ENCODE measurements at regions not wholly inside any gene's neighbourhood (a gene's known extent, or its start where the extent isn't known, plus 50 kb on each side); places are given as distances from the start of the nearest gene placed in this dataset.

GRCh38 chr4:157674699-157675098 is 454.2 kb downstream of the GRIA2 start:
- no peaks in the 10 kb centered on the region for H3K4me1 Mint-ChIP-seq (ENCODE audit: low read depth, unreplicated experiment)
- H3K36me3 Mint-ChIP-seq (ENCODE audit: insufficient read depth, unreplicated experiment): no peaks in the 10 kb centered on the region
- intact Hi-C loops (cut with micrococcal nuclease; ENCODE audit: unreplicated experiment): no loop called here
- ChIA-PET CTCF (no interaction called here), POLR2A (no interaction called here)
- no peak overlapping the region for H3K27ac Mint-ChIP-seq (ENCODE audit: unreplicated experiment)
- Histone ChIP-seq H3K9me3 (no peaks in the 10 kb centered on the region), H3K36me3 (ENCODE audit: control insufficient read depth, insufficient read depth, low read length) (no peaks in the 10 kb centered on the region), H3K27me3 (replicated peaks; ENCODE audit: control insufficient read depth, insufficient read depth, low read length) (no peaks in the 10 kb centered on the region), H3K4me1 (no peaks in the 10 kb centered on the region), H3K4me3 (ENCODE audit: low read depth, low read length) (no peak overlapping the region)
- no peaks in the 10 kb centered on the region for H3K27me3 Mint-ChIP-seq (ENCODE audit: insufficient read depth, unreplicated experiment)
- BruUV-seq (replicated peaks): no TSS peak
- no peak for DNase-seq
- H3K4me3 Mint-ChIP-seq (ENCODE audit: unreplicated experiment): no peak overlapping the region
- no peaks in the 10 kb centered on the region for H3K9me3 Mint-ChIP-seq (ENCODE audit: unreplicated experiment)
- no peak for TF ChIP-seq CTCF (IDR thresholded peaks at IDR 0.05; ENCODE audit: insufficient read depth in 1 of 2, low read depth in 1 of 2, low read length in 1 of 2, severe bottlenecking in 1 of 2, unreplicated experiment in 1 of 2)

DNA sequence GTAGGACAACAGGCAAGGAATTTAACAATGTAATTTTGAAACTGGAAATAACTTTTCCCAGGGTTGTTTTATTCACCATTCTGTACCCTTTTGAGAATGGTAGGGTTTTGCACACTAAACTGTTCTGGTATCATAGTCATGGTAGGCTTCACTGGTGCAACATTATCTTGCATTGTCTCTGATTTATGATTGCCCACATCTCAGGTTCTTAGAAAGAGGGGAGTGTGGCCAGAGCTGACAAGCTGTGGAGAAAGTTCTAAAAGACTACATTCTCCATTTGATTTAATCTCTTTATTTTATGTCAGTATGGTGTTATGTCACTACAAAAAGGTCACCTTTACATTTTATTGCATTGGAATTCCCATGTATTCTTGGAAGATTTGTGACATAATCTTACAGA is 447.3 kb downstream of the GRIA2 start:
- Mint-ChIP-seq H3K4me3 (ENCODE audit: unreplicated experiment) (no peak overlapping the region), H3K27ac (ENCODE audit: unreplicated experiment) (no peak overlapping the region), H3K9me3 (ENCODE audit: unreplicated experiment) (no peaks in the 10 kb centered on the region), H3K4me1 (ENCODE audit: low read depth, unreplicated experiment) (no peaks in the 10 kb centered on the region), H3K36me3 (ENCODE audit: insufficient read depth, unreplicated experiment) (no peaks in the 10 kb centered on the region), H3K27me3 (ENCODE audit: insufficient read depth, unreplicated experiment) (no peaks in the 10 kb centered on the region)
- Histone ChIP-seq H3K4me3 (ENCODE audit: low read depth, low read length) (no peak overlapping the region), H3K9me3 (no peaks in the 10 kb centered on the region), H3K27me3 (replicated peaks; ENCODE audit: control insufficient read depth, insufficient read depth, low read length) (no peaks in the 10 kb centered on the region), H3K4me1 (no peaks in the 10 kb centered on the region), H3K36me3 (ENCODE audit: control insufficient read depth, insufficient read depth, low read length) (no peaks in the 10 kb centered on the region)
- BruUV-seq (replicated peaks): no TSS peak
- POLR2A ChIA-PET: no interaction called here
- TF ChIP-seq CTCF (IDR thresholded peaks at IDR 0.05; ENCODE audit: insufficient read depth in 1 of 2, low read depth in 1 of 2, low read length in 1 of 2, severe bottlenecking in 1 of 2, unreplicated experiment in 1 of 2): no peak
- DNase-seq: no peak
- CTCF ChIA-PET: no interaction called here
- intact Hi-C loops (cut with micrococcal nuclease; ENCODE audit: unreplicated experiment): no loop called here

GRCh38 chr4:157664726-157665125 is 444.2 kb downstream of the GRIA2 start:
- POLR2A ChIA-PET: no interaction called here
- Histone ChIP-seq H3K4me1 (no peaks in the 10 kb centered on the region), H3K4me3 (ENCODE audit: low read depth, low read length) (no peak overlapping the region), H3K36me3 (ENCODE audit: control insufficient read depth, insufficient read depth, low read length) (no peaks in the 10 kb centered on the region), H3K9me3 (no peaks in the 10 kb centered on the region), H3K27me3 (replicated peaks; ENCODE audit: control insufficient read depth, insufficient read depth, low read length) (no peaks in the 10 kb centered on the region)
- no peak for DNase-seq
- CTCF ChIA-PET: no interaction called here
- H3K27me3 Mint-ChIP-seq (ENCODE audit: insufficient read depth, unreplicated experiment): no peaks in the 10 kb centered on the region
- intact Hi-C loops (cut with micrococcal nuclease; ENCODE audit: unreplicated experiment): no loop called here
- no peaks in the 10 kb centered on the region for H3K9me3 Mint-ChIP-seq (ENCODE audit: unreplicated experiment)
- no peak overlapping the region for H3K4me3 Mint-ChIP-seq (ENCODE audit: unreplicated experiment)
- H3K27ac Mint-ChIP-seq (ENCODE audit: unreplicated experiment): no peak overlapping the region
- no peaks in the 10 kb centered on the region for H3K36me3 Mint-ChIP-seq (ENCODE audit: insufficient read depth, unreplicated experiment)
- BruUV-seq (replicated peaks): no TSS peak
- TF ChIP-seq CTCF (IDR thresholded peaks at IDR 0.05; ENCODE audit: insufficient read depth in 1 of 2, low read depth in 1 of 2, low read length in 1 of 2, severe bottlenecking in 1 of 2, unreplicated experiment in 1 of 2): no peak
- no peaks in the 10 kb centered on the region for H3K4me1 Mint-ChIP-seq (ENCODE audit: low read depth, unreplicated experiment)
